ENCODE measurements at regions not wholly inside any gene's neighbourhood (a gene's known extent, or its start where the extent isn't known, plus 50 kb on each side); places are given as distances from the start of the nearest gene placed in this dataset.

- Histone ChIP-seq H3K27me3 (peaks cover 0 to 53% of the 10 kb centered on the region in 2 donors), H3K36me3 (replicated peaks in 1 of 2; ENCODE audit: insufficient read depth in 1 of 2, low read depth in 2 of 2) (no peaks in the 10 kb centered on the region), H3K4me3 (no peak overlapping the region), H3K4me1 (peaks cover 48% of the 10 kb centered on the region), H3K27ac (no peak overlapping the region), H3K9me3 (no peaks in the 10 kb centered on the region)
- 54 to 63% methylated on average over 30 to 39 of the region's 39 CpGs for WGBS, 2 donors
- DNase-seq (no peak), ATAC-seq (no peak)
- intact Hi-C loops (cut with DNase I) = no loop called here
- no peak for TF ChIP-seq CTCF (IDR thresholded peaks at IDR 0.05)
- TF ChIP-seq POLR2A (IDR thresholded peaks at IDR 0.05) = no peak
Measured at GRCh38 chr13:50127726-50128291, 112.6 kb downstream of the KCNRG start.

- intact Hi-C loops (cut with DNase I) = no loop called here
- H3K4me3 ChIP-seq = no peak overlapping the region
- TF ChIP-seq CTCF (IDR thresholded peaks at IDR 0.05) = no peak
- no peak for TF ChIP-seq POLR2A (IDR thresholded peaks at IDR 0.05)
- DNase-seq (no peak), ATAC-seq (no peak)
- peaks cover 44% of the 10 kb centered on the region for H3K4me1 ChIP-seq
- no peak overlapping the region for H3K27ac ChIP-seq
- WGBS, 2 donors = 71 to 76% methylated on average over 18 of the region's 18 CpGs
- no peaks in the 10 kb centered on the region for H3K9me3 ChIP-seq
- H3K36me3 ChIP-seq (replicated peaks in 1 of 2; ENCODE audit: insufficient read depth in 1 of 2, low read depth in 2 of 2) = no peaks in the 10 kb centered on the region
- peaks cover 0 to 57% of the 10 kb centered on the region in 2 donors for H3K27me3 ChIP-seq
Measured at GRCh38 chr13:50128428-50128931, 113.2 kb downstream of the KCNRG start.

- WGBS, 2 donors = 21 to 38% methylated on average over 30 of the region's 30 CpGs
- intact Hi-C loops (cut with DNase I) = no loop called here
Measured at GRCh38 chr13:50129081-50129705, 113.9 kb downstream of the KCNRG start.

GRCh38 chr13:50129706-50130122 lies 114.5 kb downstream of the KCNRG start:
- no peaks in the 10 kb centered on the region for H3K9me3 ChIP-seq
- H3K27ac ChIP-seq = no peak overlapping the region
- DNase-seq = no peak
- WGBS, 2 donors = 5 to 14% methylated on average over 7 to 22 of the region's 22 CpGs
- H3K4me3 ChIP-seq = no peak overlapping the region
- H3K36me3 ChIP-seq (replicated peaks in 1 of 2; ENCODE audit: insufficient read depth in 1 of 2, low read depth in 2 of 2) = no peaks in the 10 kb centered on the region
- intact Hi-C loops (cut with DNase I) = loop anchor here (10.0 kb wide), 1 partner anchor 135 kb away; no protein-coding TSS in a partner anchor
- H3K27me3 ChIP-seq = peaks cover 0 to 57% of the 10 kb centered on the region in 2 donors
- ATAC-seq = no peak
- TF ChIP-seq CTCF (IDR thresholded peaks at IDR 0.05) = no peak
- TF ChIP-seq POLR2A (IDR thresholded peaks at IDR 0.05) = no peak
- peaks cover 43% of the 10 kb centered on the region for H3K4me1 ChIP-seq

More at GRCh38 chr13:50129081-50129705, 113.9 kb downstream of the KCNRG start:
- Histone ChIP-seq H3K27me3 (peaks cover 0 to 57% of the 10 kb centered on the region in 2 donors), H3K9me3 (no peaks in the 10 kb centered on the region), H3K4me3 (no peak overlapping the region), H3K27ac (no peak overlapping the region), H3K36me3 (replicated peaks in 1 of 2; ENCODE audit: insufficient read depth in 1 of 2, low read depth in 2 of 2) (no peaks in the 10 kb centered on the region), H3K4me1 (peaks cover 43% of the 10 kb centered on the region)
- TF ChIP-seq POLR2A (IDR thresholded peaks at IDR 0.05) = no peak
- TF ChIP-seq CTCF (IDR thresholded peaks at IDR 0.05) = no peak
- DNase-seq (no peak), ATAC-seq (no peak)

Measured in body of pancreas (tissue), 4 donors.